ENCODE measurements at regions not wholly inside any gene's neighbourhood (a gene's known extent, or its start where the extent isn't known, plus 50 kb on each side); places are given as distances from the start of the nearest gene placed in this dataset.

- dilution Hi-C loops (cut with MboI; ENCODE audit: extremely low pct_ligation_motif_present, low sequenced_read_pairs): no loop called here
- no peaks in the 10 kb centered on the region for H3K4me1 ChIP-seq (ENCODE audit: control insufficient read depth, extremely low read depth, insufficient read depth, low read length)
- DNase-seq (ENCODE audit: low read depth, low spot score) (no peak), FAIRE-seq (no peak)
- TF ChIP-seq CTCF (optimal IDR thresholded peaks at IDR 0.05 in 1 of 3, IDR thresholded peaks at IDR 0.05 in 1 of 3, conservative IDR thresholded peaks at IDR 0.05 in 1 of 3; ENCODE audit: extremely low read depth in 1 of 3, insufficient read depth in 2 of 3, low read length in 3 of 3): no peak
- TF ChIP-seq EZH2 (IDR thresholded peaks at IDR 0.05; ENCODE audit: low read length): no peak
- H3K36me3 ChIP-seq (ENCODE audit: control insufficient read depth in 2 of 2, extremely low read depth in 1 of 2, insufficient read depth in 2 of 2, low read length in 2 of 2): no peaks in the 10 kb centered on the region
- no peak overlapping the region for H3K9ac ChIP-seq (ENCODE audit: control insufficient read depth, extremely low read depth, insufficient read depth, low read length)
- no peaks in the 10 kb centered on the region for H3K9me3 ChIP-seq (ENCODE audit: control insufficient read depth, low read depth, low read length)
- H4K20me1 ChIP-seq (ENCODE audit: control insufficient read depth, extremely low read depth, insufficient read depth, low read length): no peaks in the 10 kb centered on the region
- H3K9me1 ChIP-seq (ENCODE audit: control insufficient read depth, extremely low read depth, insufficient read depth, low read length): no peaks in the 10 kb centered on the region
- no peak overlapping the region for H2AFZ ChIP-seq (ENCODE audit: control insufficient read depth, low read length)
- H3K27me3 ChIP-seq (ENCODE audit: control insufficient read depth, extremely low read depth, insufficient read depth, low read length): no peaks in the 10 kb centered on the region
- H3K4me3 ChIP-seq (ENCODE audit: control insufficient read depth in 2 of 3, extremely low read depth in 1 of 3, insufficient read depth in 2 of 3, low read depth in 1 of 3, low read length in 3 of 3): no peak overlapping the region
- no peaks in the 10 kb centered on the region for H3K79me2 ChIP-seq (ENCODE audit: control insufficient read depth, insufficient read depth, low read length)
- no peak overlapping the region for H3K4me2 ChIP-seq (ENCODE audit: control insufficient read depth, extremely low read depth, insufficient read depth, low read depth, low read length)
- H3K27ac ChIP-seq (ENCODE audit: control insufficient read depth, insufficient read depth, low read length): no peak overlapping the region
Measured at GRCh38 chr11:97844016-97844415, 1176.7 kb upstream of the CNTN5 start.

GRCh38 chr11:97847730-97848129 lies 1173.0 kb upstream of the CNTN5 start:
- no peak for FAIRE-seq
- H3K36me3 ChIP-seq (ENCODE audit: control insufficient read depth in 2 of 2, extremely low read depth in 1 of 2, insufficient read depth in 2 of 2, low read length in 2 of 2): no peaks in the 10 kb centered on the region

More at GRCh38 chr11:97847730-97848129, 1173.0 kb upstream of the CNTN5 start:
- Histone ChIP-seq H4K20me1 (ENCODE audit: control insufficient read depth, extremely low read depth, insufficient read depth, low read length) (no peaks in the 10 kb centered on the region), H2AFZ (ENCODE audit: control insufficient read depth, low read length) (no peak overlapping the region), H3K9me1 (ENCODE audit: control insufficient read depth, extremely low read depth, insufficient read depth, low read length) (no peaks in the 10 kb centered on the region), H3K79me2 (ENCODE audit: control insufficient read depth, insufficient read depth, low read length) (no peaks in the 10 kb centered on the region), H3K4me2 (ENCODE audit: control insufficient read depth, extremely low read depth, insufficient read depth, low read depth, low read length) (no peak overlapping the region), H3K4me1 (ENCODE audit: control insufficient read depth, extremely low read depth, insufficient read depth, low read length) (no peaks in the 10 kb centered on the region), H3K9me3 (ENCODE audit: control insufficient read depth, low read depth, low read length) (no peaks in the 10 kb centered on the region), H3K9ac (ENCODE audit: control insufficient read depth, extremely low read depth, insufficient read depth, low read length) (no peak overlapping the region), H3K27ac (ENCODE audit: control insufficient read depth, insufficient read depth, low read length) (no peak overlapping the region), H3K4me3 (ENCODE audit: control insufficient read depth in 2 of 3, extremely low read depth in 1 of 3, insufficient read depth in 2 of 3, low read depth in 1 of 3, low read length in 3 of 3) (no peak overlapping the region), H3K27me3 (ENCODE audit: control insufficient read depth, extremely low read depth, insufficient read depth, low read length) (no peaks in the 10 kb centered on the region)
- no peak for DNase-seq (ENCODE audit: low read depth, low spot score)
- dilution Hi-C loops (cut with MboI; ENCODE audit: extremely low pct_ligation_motif_present, low sequenced_read_pairs): no loop called here
- TF ChIP-seq CTCF (optimal IDR thresholded peaks at IDR 0.05 in 1 of 3, IDR thresholded peaks at IDR 0.05 in 1 of 3, conservative IDR thresholded peaks at IDR 0.05 in 1 of 3; ENCODE audit: extremely low read depth in 1 of 3, insufficient read depth in 2 of 3, low read length in 3 of 3): no peak
- no peak for TF ChIP-seq EZH2 (IDR thresholded peaks at IDR 0.05; ENCODE audit: low read length)
